ENCODE measurements at regions not wholly inside any gene's neighbourhood (a gene's known extent, or its start where the extent isn't known, plus 50 kb on each side); places are given as distances from the start of the nearest gene placed in this dataset.

- DNase-seq (ENCODE audit: low spot score): no peak
These were observed 521.9 kb downstream of the CCDC85A start for GRCh38 chr2:56705713-56706112.

GRCh38 chr2:56707218-56707617, 523.4 kb downstream of the CCDC85A start:
- no peak for DNase-seq (ENCODE audit: low spot score)

- DNase-seq (ENCODE audit: low spot score): no peak
These were observed 523.9 kb downstream of the CCDC85A start for GRCh38 chr2:56707650-56708049.

GRCh38 chr2:56709181-56709580, 525.4 kb downstream of the CCDC85A start:
- DNase-seq (ENCODE audit: low spot score): no peak

GRCh38 chr2:56713161-56713676, 529.4 kb downstream of the CCDC85A start:
- DNase-seq (ENCODE audit: low spot score): no peak

GRCh38 chr2:56713978-56714377, 530.2 kb downstream of the CCDC85A start:
- DNase-seq (ENCODE audit: low spot score): no peak

- DNase-seq (ENCODE audit: low spot score): no peak
These were observed 530.6 kb downstream of the CCDC85A start for GRCh38 chr2:56714400-56714799.

- DNase-seq (ENCODE audit: low spot score): no peak
These were observed 531.9 kb downstream of the CCDC85A start for GRCh38 chr2:56715683-56716082.

- DNase-seq (ENCODE audit: low spot score): no peak
These were observed 534.6 kb downstream of the CCDC85A start for GRCh38 chr2:56718413-56718812.

- no peak for DNase-seq (ENCODE audit: low spot score)
These were observed 545.4 kb downstream of the CCDC85A start for GRCh38 chr2:56729212-56729611.

GRCh38 chr2:56732946-56733345, 549.2 kb downstream of the CCDC85A start:
- DNase-seq (ENCODE audit: low spot score): no peak

GRCh38 chr2:56739413-56739812, 555.6 kb downstream of the CCDC85A start:
- no peak for DNase-seq (ENCODE audit: low spot score)

GRCh38 chr2:56741601-56742102, 557.9 kb downstream of the CCDC85A start:
- DNase-seq (ENCODE audit: low spot score): no peak

GRCh38 chr2:56743807-56744206, 560.0 kb downstream of the CCDC85A start:
- DNase-seq (ENCODE audit: low spot score): no peak

GRCh38 chr2:56749152-56749752, 565.5 kb downstream of the CCDC85A start:
- DNase-seq (ENCODE audit: low spot score): no peak

- no peak for DNase-seq (ENCODE audit: low spot score)
These were observed 569.4 kb downstream of the CCDC85A start for GRCh38 chr2:56753182-56753581.

GRCh38 chr2:56754066-56754615, 570.4 kb downstream of the CCDC85A start:
- no peak for DNase-seq (ENCODE audit: low spot score)

- no peak for DNase-seq (ENCODE audit: low spot score)
These were observed 570.8 kb downstream of the CCDC85A start for GRCh38 chr2:56754627-56755026.

GRCh38 chr2:56757884-56758545, 574.2 kb downstream of the CCDC85A start:
- DNase-seq (ENCODE audit: low spot score): no peak

- no peak for DNase-seq (ENCODE audit: low spot score)
These were observed 579.9 kb downstream of the CCDC85A start for GRCh38 chr2:56763683-56764082.

- no peak for DNase-seq (ENCODE audit: low spot score)
These were observed 585.2 kb downstream of the CCDC85A start for GRCh38 chr2:56768973-56769372.

- no peak for DNase-seq (ENCODE audit: low spot score)
These were observed 586.7 kb downstream of the CCDC85A start for GRCh38 chr2:56770490-56770889.

GRCh38 chr2:56784046-56784445, 600.3 kb downstream of the CCDC85A start:
- DNase-seq (ENCODE audit: low spot score): no peak
